D721Med (cell line): ENCODE measurements at regions not wholly inside any gene's neighbourhood (a gene's known extent, or its start where the extent isn't known, plus 50 kb on each side); places are given as distances from the start of the nearest gene placed in this dataset.
A peak's percentile ranks its signal among the peaks of the same experiment; 100 is the strongest.

Source experiments
- DNase-seq: peaks from one replicate; pipeline ENCODE4 v3.0.0; 2011; ENCODE audit warnings: low spot score; ENCODE audit not compliant: insufficient read length
- FAIRE-seq: peaks from 2 replicates; lab custom pipeline; 2011; peaks lifted over from hg19 to GRCh38; lab: Jason Lieb, UNC
- CTCF ChIP-seq: IDR thresholded peaks from 2 replicates; pipeline ENCODE4 v1.5.1; 2012; ENCODE audit warnings: mild to moderate bottlenecking, control low read depth; ENCODE audit not compliant: insufficient read depth; ENCODE audit errors: missing control alignments

- DNase-seq: no peak
- FAIRE-seq: no peak
- TF ChIP-seq CTCF: no peak
These were observed 330.6 kb upstream of the SKOR2 start for GRCh38 chr18:47582093-47582492.

- no peak for DNase-seq
- FAIRE-seq: no peak
- TF ChIP-seq CTCF: no peak
These were observed 326.1 kb upstream of the SKOR2 start for GRCh38 chr18:47577520-47577919.

DNA sequence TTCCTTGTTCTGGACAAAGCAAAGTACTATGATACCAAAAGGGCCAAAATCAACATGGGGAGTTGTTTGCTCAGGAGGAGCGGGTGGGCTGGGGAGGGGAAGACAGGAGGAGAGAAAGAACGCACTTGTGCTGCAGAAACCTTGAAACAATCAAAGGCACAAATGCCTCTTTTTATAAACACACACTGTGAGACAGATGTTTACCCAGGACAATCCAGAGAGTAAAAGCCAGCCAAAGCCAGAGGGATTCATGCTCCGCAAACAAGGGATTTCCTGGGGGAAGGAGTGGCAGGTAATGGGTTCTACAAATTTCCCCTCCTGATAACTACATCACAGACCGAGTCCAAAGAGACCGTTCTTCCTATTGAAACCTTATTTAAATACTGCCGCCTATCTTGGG is 323.5 kb upstream of the SKOR2 start:
- TF ChIP-seq CTCF: no peak
- DNase-seq (no peak), FAIRE-seq (no peak)

GRCh38 chr18:47571957-47572356 is 320.5 kb upstream of the SKOR2 start:
- no peak for FAIRE-seq
- TF ChIP-seq CTCF: no peak
- DNase-seq: no peak

- FAIRE-seq (peak; percentile 44), DNase-seq (no peak)
- TF ChIP-seq CTCF: no peak
These were observed 315.3 kb upstream of the SKOR2 start for GRCh38 chr18:47566809-47567208.

GRCh38 chr18:47560723-47561715 is 309.6 kb upstream of the SKOR2 start:
- no peak for TF ChIP-seq CTCF
- FAIRE-seq (no peak), DNase-seq (no peak)
